ENCODE measurements at regions not wholly inside any gene's neighbourhood (a gene's known extent, or its start where the extent isn't known, plus 50 kb on each side); places are given as distances from the start of the nearest gene placed in this dataset.
"Not testable (repeated sequence)": the region's sequence is repeated elsewhere in the genome, so short reads cannot be mapped to it uniquely, and the experiment has no call there.

DNA sequence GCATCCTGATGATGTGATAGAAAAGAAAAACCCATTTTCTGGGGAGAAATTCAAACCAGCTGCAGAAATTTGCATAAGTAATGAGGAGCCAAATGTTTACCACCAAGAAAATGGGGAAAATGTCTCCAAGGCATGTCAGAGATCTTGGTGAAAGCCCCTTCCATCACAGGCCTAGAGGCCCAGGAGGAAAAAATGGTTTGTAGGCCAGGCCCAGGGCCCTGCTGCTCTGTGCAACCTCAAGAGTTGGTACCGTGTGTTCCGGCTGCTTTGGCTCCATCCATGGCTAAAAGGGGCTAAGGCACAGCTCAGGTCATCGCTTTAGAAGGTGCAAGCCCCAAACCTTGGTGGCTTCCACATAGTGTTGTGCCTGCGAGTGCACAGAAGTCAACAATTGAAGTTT is 543.1 kb downstream of the ZNF608 start:
- no peak for DNase-seq

DNA sequence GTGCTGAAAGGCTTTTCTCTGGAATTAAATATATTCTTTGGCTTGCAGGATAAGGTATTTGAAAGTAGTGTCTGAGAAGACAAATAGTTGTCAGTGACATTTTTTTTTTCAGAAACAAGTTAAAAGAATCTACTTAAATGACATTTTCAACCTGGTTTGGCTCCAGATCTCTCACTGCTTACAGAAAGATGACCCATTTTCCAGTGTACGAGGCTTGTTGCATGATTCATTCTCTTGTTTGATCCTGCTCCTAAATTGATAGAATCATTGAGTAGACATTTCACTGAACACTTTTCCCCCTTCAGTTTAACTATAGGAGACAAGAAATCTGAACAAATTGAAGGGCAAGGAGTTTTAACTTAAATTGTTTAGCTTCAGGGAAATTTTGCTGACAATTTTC is 546.1 kb downstream of the ZNF608 start:
- DNase-seq: no peak

DNA sequence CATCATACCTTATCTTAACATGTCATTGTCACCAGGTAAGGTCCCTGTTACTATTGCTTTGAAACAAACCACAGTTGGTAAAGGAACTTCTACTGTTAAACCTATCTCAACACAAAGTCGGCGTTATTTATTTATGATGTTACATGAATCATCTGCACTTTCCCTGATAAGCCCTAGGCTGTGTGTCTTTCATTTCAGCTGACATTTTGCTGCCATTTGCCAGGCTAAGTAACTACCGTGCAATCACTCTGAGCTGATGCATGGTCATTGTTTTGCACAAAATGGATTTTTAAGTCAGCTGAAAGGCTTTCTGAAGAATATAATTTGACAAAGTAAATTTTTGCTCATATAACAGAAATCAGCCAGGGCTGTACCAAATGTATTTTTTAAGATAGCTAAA is 546.5 kb downstream of the ZNF608 start:
- DNase-seq: no peak

DNA sequence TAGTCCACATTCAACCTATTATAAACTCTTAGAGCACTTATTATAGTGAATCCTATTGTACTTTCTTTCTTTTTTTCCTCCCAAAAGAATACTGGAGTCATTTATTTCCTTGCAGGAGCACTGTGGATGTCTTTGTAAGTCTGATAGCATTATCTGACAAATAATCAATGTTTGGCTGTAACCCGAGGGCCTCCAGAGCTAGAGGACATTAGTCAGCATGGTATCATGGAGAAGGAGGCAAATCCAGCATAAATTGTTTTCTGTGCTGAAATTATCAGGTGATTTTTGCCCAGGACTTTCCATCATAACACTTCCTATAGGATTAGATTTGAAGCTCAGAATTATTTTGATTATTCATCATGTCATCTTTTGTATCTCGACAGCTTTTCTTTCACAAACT is 551.0 kb downstream of the ZNF608 start:
- no peak for DNase-seq

DNA sequence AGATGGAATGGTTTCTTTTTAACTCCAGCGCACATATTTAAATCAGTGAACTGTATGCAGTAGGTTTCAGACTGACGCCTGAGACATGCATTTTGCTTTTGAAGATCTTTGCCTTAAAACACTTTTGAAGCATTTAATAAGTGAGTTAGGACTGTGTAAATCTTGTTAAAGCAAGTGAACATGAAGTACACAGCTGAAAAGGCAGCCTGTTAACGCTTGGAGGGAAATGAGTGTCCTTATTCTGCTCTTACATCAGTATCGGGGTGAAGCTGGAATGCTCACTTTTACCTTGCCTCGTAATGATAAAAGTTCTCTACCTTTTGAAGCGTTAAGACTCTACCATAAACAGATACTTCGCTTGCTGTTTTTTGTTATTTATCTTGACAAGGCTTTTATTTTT is 552.2 kb downstream of the ZNF608 start:
- DNase-seq: no peak

DNA sequence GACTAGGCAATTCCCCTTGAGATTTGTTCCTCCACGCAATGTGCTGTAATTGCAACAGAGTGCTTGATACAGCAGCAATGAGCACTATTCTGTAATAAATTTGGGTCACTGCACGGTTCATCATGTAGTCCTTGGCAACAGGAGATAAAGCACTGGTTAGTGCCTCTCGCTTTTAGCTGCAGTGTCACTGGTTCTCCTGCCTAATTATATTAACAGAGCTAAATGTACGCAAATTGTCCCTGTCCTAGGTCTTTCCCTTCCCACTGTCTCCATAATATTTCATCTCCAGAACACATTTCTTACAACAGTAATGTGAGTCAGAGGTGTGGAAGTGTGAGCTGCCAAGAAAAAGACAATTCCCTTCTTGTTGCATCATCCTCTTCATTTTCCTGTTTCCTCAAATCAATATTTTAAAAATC is 553.1 kb downstream of the ZNF608 start:
- peak; percentile 58 for DNase-seq

DNA sequence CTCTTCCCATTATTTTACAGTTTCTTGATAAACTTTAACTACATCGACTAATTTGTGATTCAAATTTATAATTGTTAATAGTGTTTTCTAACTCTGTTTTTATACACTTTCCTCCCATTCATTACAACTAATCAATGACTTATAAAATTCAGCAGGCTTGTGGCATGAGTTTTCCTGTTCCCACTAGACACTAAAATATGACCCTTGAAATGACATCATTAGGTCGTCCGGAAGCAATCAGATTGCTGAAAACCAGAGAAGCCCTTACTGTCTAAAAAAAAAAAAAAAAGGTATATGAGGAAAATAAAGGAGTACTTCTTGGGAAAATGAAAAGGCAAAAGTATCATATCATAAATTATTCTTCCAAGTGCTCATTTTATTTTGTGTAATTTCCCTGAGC is 553.7 kb downstream of the ZNF608 start:
- DNase-seq: no peak

DNA sequence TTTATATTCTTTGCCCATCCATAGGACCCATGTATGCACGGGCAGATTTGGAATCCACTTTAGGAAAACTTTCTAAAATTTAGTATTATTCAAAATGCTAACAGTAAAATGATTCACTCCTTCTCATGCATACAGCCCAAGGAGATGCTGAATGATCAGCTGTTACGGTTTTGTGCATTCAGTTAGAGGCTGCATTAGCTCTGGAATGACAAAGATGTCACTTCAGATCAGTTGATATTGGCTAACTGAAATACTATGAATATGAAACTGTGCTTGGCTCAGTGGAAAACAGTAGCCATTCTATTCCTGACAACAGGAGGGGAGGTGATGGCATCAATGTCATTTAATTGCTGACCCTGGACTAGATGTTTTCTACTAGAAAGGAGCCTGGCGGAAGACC is 560.7 kb downstream of the ZNF608 start:
- DNase-seq: no peak

DNA sequence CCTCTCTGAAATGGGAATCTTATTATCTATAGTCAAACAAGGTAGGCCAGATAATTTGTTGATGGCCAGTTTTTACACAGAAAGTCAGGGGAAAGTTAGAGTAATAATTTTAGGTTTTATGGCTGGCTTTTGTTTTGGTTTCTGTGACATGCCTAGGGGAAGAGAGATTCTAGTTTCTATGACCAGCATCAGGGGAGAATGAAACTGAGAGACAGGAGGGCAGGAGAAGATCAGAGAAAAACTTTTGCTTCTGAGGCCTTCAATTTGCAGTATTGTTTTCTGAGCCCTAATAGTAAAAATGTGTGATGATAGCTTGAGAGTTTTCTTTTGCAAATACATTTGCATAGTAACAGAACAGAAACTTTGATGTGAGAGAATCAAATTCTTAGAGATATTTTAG is 564.3 kb downstream of the ZNF608 start:
- no peak for DNase-seq

DNA sequence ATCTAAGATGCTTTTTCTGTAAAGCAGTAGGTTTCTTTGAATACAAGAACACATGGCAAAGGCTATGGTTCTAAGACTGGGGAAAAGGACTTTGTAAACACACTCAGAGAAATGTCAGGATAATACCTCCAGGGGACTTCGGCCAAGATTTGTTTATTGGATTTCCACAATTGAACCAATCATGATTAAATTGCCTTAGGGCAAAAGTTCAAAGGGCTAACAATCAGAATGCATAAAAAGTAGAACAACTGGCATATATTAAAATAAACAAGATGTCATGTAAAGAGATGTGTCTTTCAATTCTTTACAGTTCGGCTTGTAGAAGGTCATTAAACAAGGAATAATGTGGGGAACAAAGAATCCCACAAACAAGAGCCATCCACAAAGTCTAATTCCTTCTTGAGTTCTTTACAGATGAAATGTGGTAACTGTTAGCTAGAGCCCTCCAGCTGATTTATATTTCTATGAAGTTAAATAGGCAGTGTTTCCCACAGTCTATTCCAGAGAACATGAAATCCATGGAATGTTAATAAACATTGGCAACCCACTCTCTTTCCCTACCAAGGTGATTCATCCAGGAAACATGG is 565.5 kb downstream of the ZNF608 start:
- DNase-seq: no peak

DNA sequence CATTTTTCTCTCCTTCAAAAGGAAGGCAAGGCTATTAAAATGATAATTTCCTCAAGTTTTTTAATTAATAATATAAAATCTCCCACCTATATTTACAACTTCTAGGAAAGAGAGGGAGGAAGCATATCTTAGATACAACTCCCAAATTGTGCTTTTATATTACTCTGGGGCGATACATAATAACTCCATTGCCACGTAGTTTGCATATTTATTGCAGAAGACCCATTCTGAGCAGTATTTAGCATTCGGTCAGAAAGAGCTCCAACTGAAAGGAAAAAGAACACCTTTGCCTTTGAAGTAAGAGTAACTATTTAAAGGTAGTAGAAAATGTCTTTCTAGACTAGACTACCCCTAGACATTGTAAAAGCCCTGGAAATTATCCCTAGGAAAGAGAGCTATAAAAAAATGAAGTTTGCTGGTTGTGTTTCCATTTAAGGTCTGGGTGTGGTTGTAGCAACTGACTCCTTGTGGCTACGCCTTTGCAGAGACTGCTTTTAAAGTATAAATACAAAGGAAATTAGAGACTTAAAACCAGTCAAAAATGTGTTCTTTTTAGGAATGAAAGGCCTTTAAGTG is 566.1 kb downstream of the ZNF608 start:
- DNase-seq: no peak

DNA sequence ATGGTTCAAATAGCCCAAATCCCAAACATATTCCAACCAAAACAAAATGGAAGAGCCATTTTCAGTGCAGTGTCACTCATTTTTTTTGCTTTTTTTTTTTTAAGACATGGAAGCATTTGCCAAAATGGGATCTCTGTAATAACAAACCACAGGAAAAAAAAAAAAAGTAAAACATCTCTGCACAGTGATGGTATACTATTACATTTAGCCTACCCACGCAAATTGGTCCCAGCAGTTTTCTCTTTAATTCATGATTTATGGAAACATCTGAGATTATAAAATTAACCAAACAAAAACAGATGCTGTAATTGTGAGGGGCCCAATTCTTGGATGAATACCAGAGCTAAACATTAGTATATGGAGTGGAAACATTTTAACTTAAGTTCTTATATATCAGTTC is 566.6 kb downstream of the ZNF608 start:
- no peak for DNase-seq

DNA sequence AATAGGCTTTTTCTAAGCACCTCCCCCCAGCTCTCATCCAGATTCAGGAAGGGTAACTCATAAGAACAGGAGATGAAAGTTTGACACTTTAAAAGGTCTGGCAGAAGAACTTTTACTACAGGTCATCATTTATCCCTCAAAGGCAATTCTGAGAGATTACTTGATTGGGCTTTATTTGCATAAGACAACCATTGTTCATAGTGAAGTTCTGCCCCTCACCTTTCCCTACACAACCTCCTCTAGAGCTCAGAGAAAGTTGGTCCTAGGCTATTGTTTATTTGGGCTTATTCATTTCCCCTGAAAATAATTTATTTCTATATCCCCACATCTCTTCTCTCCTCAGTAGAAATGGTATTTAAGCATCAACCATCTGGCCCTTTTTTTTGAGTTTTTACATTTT is 568.4 kb downstream of the ZNF608 start:
- no peak for DNase-seq

DNA sequence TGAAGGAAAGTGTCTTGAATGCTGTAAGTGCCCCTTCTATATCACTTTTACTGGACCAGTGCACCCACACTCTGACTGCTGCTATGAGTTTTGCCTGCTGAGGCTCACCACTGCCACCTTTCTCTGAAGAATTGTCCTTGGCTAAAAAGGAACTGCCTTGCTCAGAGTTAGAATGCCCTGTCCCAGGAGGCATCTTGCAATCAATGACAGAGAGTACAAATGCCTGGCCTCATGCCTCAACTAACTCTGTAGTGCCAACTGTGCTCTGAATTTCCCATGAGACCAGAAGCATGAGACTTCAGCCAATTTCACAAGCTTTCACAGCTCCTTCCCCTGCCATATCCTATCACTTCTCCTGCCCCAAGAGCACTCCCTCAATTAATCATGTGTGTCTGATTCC is 569.7 kb downstream of the ZNF608 start:
- no peak for DNase-seq

DNA sequence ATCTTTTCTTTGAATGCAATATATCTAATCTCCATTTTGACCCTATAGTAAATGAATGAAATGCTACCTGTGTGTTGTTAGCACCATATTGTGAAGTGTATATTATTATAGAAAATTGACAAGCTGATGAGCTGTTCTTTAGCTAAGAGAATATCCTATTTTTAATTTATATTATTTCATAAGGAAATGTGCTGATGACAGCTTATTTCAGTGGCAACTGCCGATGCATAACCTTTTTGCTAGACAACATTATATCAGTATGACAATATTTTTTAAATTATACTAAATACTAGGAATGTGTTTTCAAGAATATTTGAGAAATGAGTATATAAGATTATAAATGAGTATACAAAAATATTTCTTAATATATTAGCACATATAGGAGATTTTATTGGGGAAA is 573.1 kb downstream of the ZNF608 start:
- DNase-seq: no peak

DNA sequence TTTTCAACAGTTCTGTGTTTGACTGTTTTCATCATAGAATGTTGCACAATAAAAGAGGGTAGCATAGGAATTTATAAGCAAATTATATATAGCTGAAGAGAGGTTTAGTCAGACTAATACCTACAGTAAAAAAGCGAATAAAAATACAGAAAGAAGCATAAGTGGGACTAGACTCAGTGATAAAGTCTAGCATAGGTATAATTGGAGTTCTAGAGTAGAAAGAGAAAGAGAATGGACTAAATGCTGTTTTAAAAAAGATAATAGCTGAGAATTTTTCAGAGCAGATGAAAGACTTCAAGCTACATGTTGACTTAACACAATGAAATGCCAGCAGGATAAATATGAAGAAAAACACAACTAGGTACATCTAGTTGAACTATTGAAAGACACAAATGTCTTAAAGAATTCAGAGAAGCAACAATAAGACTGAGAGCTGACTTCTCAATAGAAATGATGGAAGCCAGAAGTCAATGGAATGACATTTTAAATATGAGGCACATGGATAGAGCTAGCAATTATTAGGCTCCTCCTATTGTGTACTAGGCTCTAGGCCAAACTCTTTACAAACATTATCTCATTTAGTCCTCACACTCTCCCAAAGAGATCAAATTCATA is 573.9 kb downstream of the ZNF608 start:
- no peak for DNase-seq

DNA sequence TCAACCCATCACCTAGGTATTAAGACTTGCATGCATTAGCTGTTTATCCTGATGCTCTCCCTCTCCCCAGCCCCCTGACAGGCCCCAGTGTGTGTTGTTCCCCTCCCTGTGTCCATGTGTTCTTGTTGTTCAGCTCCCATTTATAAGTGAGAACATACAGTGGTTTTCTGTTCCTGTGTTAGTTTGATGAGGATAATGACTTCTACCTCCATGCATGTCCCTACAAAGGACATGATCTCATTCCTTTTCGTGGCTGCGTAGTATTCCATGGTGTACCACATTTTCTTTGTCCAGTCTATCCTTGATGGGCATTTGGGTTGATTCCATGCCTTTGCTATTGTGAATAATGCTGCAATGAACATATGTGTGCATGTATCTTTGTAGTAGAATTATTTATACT is 578.3 kb downstream of the ZNF608 start:
- not testable (repeated sequence) for DNase-seq

DNA sequence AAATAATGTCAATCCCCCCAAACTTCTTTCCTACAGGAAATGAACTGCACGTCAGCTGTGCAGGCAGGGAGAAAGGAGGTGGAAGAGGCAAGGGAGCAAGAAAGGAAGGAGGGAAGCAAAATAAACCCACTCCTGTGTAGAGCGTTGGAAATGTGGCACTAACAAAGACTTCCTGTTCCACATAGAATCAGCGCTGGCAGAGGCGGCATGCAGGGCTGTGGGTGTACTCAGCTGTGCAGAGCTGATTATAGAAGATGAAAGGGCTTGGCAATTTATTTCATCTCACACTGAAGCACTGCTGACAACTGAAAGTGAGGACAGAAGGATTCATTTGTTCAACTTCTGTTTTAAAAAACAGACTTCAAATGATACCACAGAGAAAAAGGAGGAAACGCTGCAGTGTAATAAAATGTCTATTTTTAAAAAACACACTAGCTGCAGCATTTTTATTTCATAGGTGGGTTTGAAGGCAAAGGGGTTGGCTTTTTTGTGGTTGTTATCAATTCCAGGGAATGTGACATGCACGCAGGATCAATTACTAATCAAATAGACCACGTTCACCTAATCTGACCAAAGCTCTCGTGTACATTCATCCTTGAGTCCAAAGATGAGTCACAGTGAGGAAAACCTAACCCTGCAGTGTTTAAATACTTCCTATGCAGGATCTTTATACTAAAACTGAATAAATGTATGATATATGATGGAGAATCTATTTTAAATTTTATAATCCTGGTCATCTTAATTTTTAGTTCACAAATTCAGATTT is 583.5 kb downstream of the ZNF608 start:
- peak; percentile 26 for DNase-seq

DNA sequence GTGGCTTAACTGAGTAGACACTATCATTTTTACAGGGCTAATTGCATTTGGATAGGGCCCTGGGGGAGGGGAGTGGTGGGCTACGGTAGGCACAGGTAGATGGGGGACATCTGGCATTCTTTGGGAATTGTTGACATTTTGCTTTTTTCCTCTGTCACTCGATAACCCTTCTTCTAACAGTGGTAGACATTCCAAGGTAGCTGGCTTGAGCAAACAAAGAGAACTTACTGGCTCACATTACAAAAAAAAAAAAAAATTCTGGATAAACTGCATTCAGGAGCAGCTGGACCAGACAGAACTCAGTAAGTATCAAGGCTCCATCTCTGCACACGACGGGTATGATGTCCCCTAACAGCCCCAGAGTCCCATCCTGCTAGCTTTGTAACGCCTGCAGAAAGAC is 585.2 kb downstream of the ZNF608 start:
- no peak for DNase-seq

DNA sequence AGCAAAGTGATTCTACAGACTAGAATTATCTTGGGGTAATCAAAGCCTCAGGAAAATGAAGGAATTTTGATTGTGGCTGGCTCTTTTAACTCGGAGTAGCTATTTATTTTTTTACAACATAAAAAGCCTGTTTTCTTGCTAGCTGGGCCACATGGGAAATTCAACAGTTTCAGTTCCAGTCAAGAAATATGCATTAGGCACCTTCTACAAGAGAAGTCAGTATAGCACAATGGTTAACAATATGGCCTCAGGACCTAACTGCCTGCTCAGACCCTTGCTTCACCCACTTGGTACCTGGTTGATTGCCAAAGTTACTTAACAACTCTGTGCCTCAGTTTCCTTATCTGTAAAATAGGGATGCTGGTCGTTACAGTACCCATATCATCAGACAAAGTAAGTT is 586.2 kb downstream of the ZNF608 start:
- no peak for DNase-seq

DNA sequence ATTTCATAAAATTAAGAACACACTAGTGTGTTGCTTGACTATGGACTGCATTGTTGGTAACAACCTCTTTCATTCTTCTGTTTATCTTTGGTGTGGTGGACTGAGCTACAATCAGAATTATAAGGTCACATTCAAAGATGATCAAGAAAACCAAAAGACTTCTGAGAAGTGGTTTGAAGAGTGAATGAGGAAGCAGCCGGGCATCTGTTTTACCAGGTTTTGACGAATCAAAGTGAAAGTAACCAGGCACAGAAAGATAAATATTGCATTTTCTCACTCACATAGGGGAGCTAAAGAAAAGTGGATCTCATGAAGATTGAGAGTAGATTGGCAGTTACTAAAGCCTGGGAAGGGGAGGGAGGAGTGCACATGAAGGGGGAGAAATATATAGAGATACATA is 589.1 kb downstream of the ZNF608 start:
- DNase-seq: peak; percentile 8

DNA sequence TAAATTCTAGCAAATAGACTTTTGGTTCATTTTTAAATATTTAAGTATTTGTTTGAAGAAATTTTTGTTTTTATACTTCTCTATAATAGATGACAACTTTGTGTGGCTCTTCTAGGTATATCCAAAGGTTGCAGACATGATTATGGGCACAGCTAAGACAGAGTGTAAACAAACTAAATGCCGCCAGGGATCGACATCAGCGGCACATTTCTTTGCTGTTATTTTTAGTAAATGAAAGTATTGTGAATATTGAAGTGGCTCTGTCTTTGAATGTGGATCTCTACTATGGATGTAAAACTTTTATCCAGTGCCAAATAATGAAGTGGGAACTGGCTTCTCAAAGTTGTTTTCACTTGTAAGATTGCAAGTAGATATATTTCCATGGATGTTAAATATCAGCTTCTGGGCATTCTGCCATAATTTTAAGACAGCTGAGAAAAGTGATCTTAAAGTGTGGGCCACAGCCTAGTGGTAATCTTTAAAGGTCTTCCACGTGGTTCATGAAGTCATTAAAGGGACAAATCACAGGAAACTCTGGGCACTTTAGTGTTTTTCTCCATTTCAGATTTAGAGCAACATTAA is 589.9 kb downstream of the ZNF608 start:
- DNase-seq: peak; percentile 50

DNA sequence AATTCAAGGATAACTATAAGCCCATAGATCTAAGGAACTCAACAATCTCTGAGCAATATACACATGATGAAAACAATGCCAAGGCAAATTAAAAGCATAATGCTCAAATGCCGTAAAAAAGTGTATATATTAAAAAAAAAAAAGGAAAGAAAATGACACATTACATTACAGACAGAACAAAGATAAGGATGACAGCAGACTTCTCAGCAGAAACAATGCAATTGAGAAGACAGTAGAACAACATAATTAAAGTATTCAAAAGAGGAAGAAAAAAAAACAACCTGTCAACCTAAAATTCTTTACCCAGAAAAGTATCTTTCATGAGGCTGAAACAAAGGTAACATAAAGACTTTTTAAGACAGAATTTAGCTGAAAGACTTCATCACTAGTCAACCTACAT is 591.7 kb downstream of the ZNF608 start:
- DNase-seq: no peak

DNA sequence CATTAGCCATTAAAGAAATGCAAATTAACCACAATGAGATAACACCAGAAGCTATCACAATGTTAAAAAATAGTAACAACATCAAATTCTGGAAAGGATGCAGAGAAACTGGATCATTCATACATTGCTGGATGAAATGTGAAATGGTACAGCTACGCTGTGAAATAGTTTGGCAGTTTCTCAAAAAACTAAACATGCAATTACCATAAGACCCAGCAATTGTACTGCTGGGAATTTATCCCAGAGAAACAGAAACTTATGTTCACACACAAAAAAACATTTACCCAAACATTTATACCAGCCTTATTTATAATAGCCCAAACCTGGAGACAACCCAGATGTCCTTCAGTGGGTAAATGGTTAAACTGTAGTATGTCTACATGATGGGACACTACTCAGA is 592.9 kb downstream of the ZNF608 start:
- DNase-seq: no peak

Data from dermis blood vessel endothelial cell (primary cell).